Vagina (tissue), 2 donors: ENCODE measurements at regions not wholly inside any gene's neighbourhood (a gene's known extent, or its start where the extent isn't known, plus 50 kb on each side); places are given as distances from the start of the nearest gene placed in this dataset.

Source experiments
- CTCF ChIP-seq, 3 experiments: fragments of 450-650 bp in 2 of 3; fragments of 200-600 bp in 1 of 3; sonication (generic) in 1 of 3; IDR thresholded peaks; one replicate each; pipeline ENCODE4 v1.5.1; 2017 to 2019; ENCODE audit warnings: antibody characterized with exemption in 3 of 3, mild to moderate bottlenecking in 2 of 3, moderate library complexity in 2 of 3
- POLR2A ChIP-seq, 2 donors: fragments of 450-650 bp; IDR thresholded peaks; one replicate each; pipeline ENCODE4 v1.6.1; 2017; ENCODE audit warnings: antibody characterized with exemption in 2 of 2, mild to moderate bottlenecking in 2 of 2, moderate library complexity in 2 of 2
- POLR2AphosphoS5 ChIP-seq, 2 donors: sonication (generic); formaldehyde crosslinking; IDR thresholded peaks; one replicate each; pipeline ENCODE4 v1.9.0; 2017; ENCODE audit warnings: antibody characterized with exemption in 2 of 2, mild to moderate bottlenecking in 2 of 2, low read depth in 1 of 2; ENCODE audit not compliant: insufficient read depth in 1 of 2

DNA sequence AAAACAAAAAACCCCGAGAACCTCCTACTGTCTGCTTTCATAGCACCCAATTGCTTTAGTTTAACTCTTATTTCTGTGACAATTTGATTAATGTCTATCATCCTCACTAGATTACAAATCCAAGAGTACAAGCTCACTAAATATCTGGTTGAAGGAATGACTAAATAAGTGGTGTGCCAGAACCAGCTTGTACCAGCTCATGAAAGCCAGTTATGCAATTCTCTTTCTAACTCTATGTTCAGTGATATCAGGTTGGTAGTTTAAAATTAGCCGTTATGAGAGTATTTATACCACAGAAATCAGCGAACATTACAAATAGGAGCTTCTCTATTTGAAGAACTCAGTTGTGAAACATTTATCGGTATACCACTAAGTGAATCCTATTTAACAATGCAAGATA lies 137.2 kb upstream of the MITF start:
- TF ChIP-seq CTCF (IDR thresholded peaks at IDR 0.05) (no peak), POLR2A (IDR thresholded peaks at IDR 0.05) (no peak), POLR2AphosphoS5 (IDR thresholded peaks at IDR 0.05; ENCODE audit: insufficient read depth in 1 of 2, low read depth in 1 of 2) (no peak)
